H1 (cell line): ENCODE measurements at regions not wholly inside any gene's neighbourhood (a gene's known extent, or its start where the extent isn't known, plus 50 kb on each side); places are given as distances from the start of the nearest gene placed in this dataset.

Experiments used
- CBX5 ChIP-seq: fragments of 300-800, 300-1000 bp; sonication (generic); IDR thresholded peaks from 2 replicates; pipeline ENCODE4 v1.7.1; 2016; ENCODE audit warnings: antibody characterized with exemption, low read length, low read depth
- EZH2 ChIP-seq: fragments of 200-600 bp; sonication (generic); IDR thresholded peaks from 2 replicates; pipeline ENCODE4 v1.7.1; 2012; ENCODE audit warnings: low read depth, mild to moderate bottlenecking, moderate library complexity, low read length, inconsistent platforms; ENCODE audit not compliant: severe bottlenecking
- GABPA ChIP-seq: IDR thresholded peaks from 2 replicates; pipeline ENCODE4 v1.6.1; 2011; ENCODE audit warnings: mild to moderate bottlenecking, low read length, moderate library complexity, borderline replicate concordance; ENCODE audit not compliant: insufficient read depth
- KDM4A ChIP-seq: IDR thresholded peaks from one replicate; pipeline ENCODE4 v1.7.1; 2012; ENCODE audit warnings: low read depth, mild to moderate bottlenecking, moderate library complexity, low read length, inconsistent platforms; ENCODE audit not compliant: severe bottlenecking
- KDM5A ChIP-seq: fragments of 200-600 bp; IDR thresholded peaks from 2 replicates; pipeline ENCODE4 v1.7.1; 2012; ENCODE audit warnings: mild to moderate bottlenecking, low read length, inconsistent platforms, mixed read lengths
- POLR2A ChIP-seq, 2 experiments: IDR thresholded peaks; 1 replicate in 1 of 2; 2 replicates in 1 of 2; pipeline ENCODE4 v1.6.1; 2011; ENCODE audit warnings: low read depth in 2 of 2, low read length in 2 of 2, mild to moderate bottlenecking in 2 of 2; ENCODE audit errors: control extremely low read depth in 1 of 2
- RAD21 ChIP-seq, 2 experiments: IDR thresholded peaks in 1 of 2; conservative IDR thresholded peaks in 1 of 2; 2 replicates each; pipeline ENCODE4 v1.6.1; 2011; ENCODE audit warnings: low read depth in 2 of 2, low read length in 2 of 2, improper control_type of control experiment in 1 of 2, inconsistent platforms in 1 of 2, mild to moderate bottlenecking in 1 of 2, moderate library complexity in 1 of 2
- RBBP5 ChIP-seq: IDR thresholded peaks from 2 replicates; pipeline ENCODE4 v1.7.1; 2012; ENCODE audit warnings: low read depth, mild to moderate bottlenecking, inconsistent platforms, low read length, moderate library complexity, borderline replicate concordance
- SP1 ChIP-seq: IDR thresholded peaks from 2 replicates; pipeline ENCODE4 v1.6.1; 2011; ENCODE audit warnings: low read depth, low read length
- SP2 ChIP-seq: IDR thresholded peaks from 2 replicates; pipeline ENCODE4 v1.6.1; 2012; ENCODE audit warnings: mild to moderate bottlenecking, low read length, inconsistent platforms
- YY1 ChIP-seq: IDR thresholded peaks from 2 replicates; pipeline ENCODE4 v1.6.1; 2011; ENCODE audit warnings: low read depth, mild to moderate bottlenecking, low read length
- TF ChIP-seq, protein P1 (sequence below), 3 experiments: IDR thresholded peaks; 1 replicate in 2 of 3; 2 replicates in 1 of 3; pipeline versions ENCODE4 v1.5.1 to v1.6.1; 2011; ENCODE audit warnings: low read length in 3 of 3, mild to moderate bottlenecking in 3 of 3, inconsistent platforms in 2 of 3, low read depth in 1 of 3, moderate library complexity in 1 of 3; ENCODE audit not compliant: insufficient read depth in 1 of 3; ENCODE audit errors: control extremely low read depth in 1 of 3

DNA sequence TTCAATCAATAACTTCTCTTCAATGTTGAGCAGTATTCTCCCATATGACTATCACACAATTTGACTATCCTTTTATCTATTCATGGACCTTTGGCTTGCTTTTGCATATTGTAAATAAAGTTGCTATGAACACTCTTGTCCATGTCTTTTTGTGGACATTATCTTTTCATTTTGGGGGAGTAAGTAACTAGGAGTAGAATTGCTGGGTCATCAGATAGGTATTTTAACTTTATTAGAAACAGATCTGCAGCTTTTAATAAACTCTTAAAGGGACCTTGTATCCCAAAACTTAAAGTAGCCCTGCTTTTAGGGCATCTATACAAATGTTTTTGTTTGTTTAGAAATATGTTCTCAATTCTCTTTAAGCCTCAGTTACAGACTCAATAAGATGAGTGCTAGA, 614.2 kb upstream of the CITED2 start:
- TF ChIP-seq POLR2A (IDR thresholded peaks at IDR 0.05; ENCODE audit: control extremely low read depth in 1 of 2, low read depth in 2 of 2, low read length in 2 of 2) (no peak), SP1 (no peak), GABPA (no peak), RBBP5 (no peak), CBX5 (no peak), YY1 (no peak), RAD21 (IDR thresholded peaks at IDR 0.05 in 1 of 2, conservative IDR thresholded peaks at IDR 0.05 in 1 of 2; ENCODE audit: low read depth in 2 of 2, low read length in 2 of 2) (no peak), KDM4A (no peak), SP2 (no peak), KDM5A (no peak), EZH2 (no peak)
- TF ChIP-seq, protein P1, sequence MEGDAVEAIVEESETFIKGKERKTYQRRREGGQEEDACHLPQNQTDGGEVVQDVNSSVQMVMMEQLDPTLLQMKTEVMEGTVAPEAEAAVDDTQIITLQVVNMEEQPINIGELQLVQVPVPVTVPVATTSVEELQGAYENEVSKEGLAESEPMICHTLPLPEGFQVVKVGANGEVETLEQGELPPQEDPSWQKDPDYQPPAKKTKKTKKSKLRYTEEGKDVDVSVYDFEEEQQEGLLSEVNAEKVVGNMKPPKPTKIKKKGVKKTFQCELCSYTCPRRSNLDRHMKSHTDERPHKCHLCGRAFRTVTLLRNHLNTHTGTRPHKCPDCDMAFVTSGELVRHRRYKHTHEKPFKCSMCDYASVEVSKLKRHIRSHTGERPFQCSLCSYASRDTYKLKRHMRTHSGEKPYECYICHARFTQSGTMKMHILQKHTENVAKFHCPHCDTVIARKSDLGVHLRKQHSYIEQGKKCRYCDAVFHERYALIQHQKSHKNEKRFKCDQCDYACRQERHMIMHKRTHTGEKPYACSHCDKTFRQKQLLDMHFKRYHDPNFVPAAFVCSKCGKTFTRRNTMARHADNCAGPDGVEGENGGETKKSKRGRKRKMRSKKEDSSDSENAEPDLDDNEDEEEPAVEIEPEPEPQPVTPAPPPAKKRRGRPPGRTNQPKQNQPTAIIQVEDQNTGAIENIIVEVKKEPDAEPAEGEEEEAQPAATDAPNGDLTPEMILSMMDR (IDR thresholded peaks at IDR 0.05; ENCODE audit: control extremely low read depth in 1 of 3, insufficient read depth in 1 of 3, low read depth in 1 of 3, low read length in 3 of 3): no peak
